B cell (primary cell): ENCODE measurements at regions not wholly inside any gene's neighbourhood (a gene's known extent, or its start where the extent isn't known, plus 50 kb on each side); places are given as distances from the start of the nearest gene placed in this dataset.

Experiments used
- ATAC-seq: fragments of 200-7000 bp; cut with Tn5 transposase; one replicate; pipeline ENCODE4 v1.10.0; 2021; ENCODE audit warnings: low read depth, mild to moderate bottlenecking, moderate number of reproducible peaks, moderate library complexity
- CTCF ChIA-PET: fragments of 350-600 bp; sonication (Branson Sonifier 250); formaldehyde crosslinking; loops from one replicate; lab custom pipeline; 2021; ENCODE audit warnings: antibody characterized with exemption, inconsistent platforms; lab: Charles Lee
- POLR2A ChIA-PET: fragments of 350-600 bp; sonication (Branson Sonifier 250); formaldehyde crosslinking; loops from one replicate; lab custom pipeline; 2021; ENCODE audit warnings: antibody characterized with exemption; lab: Charles Lee
- DNase-seq: peaks from one replicate; pipeline ENCODE4 v3.0.0; 2013
- H2AFZ ChIP-seq: 2 replicates; pipeline ENCODE4 v1.6.1; 2012; ENCODE audit warnings: mild to moderate bottlenecking, low read depth, low read length; ENCODE audit not compliant: insufficient read depth, poor library complexity, severe bottlenecking
- H3K27ac ChIP-seq, 2 donors: 1 replicate in 1 of 2; 2 replicates in 1 of 2; pipeline ENCODE4 v1.5.1; 2012 to 2013; ENCODE audit warnings: low read length in 2 of 2, mild to moderate bottlenecking in 2 of 2, moderate library complexity in 1 of 2
- H3K27me3 ChIP-seq, 4 experiments: fragments of 200-600 bp in 1 of 4; sonication (generic) in 1 of 4; replicated peaks in 1 of 4; 1 replicate in 2 of 4; 2 replicates in 2 of 4; pipeline versions ENCODE4 v1.6.1 to v1.7.0; 2013 to 2016; ENCODE audit warnings: low read length in 3 of 4, mild to moderate bottlenecking in 2 of 4, mixed read lengths in 1 of 4, moderate library complexity in 1 of 4; ENCODE audit not compliant: insufficient read depth in 4 of 4, control insufficient read depth in 3 of 4; ENCODE audit errors: control extremely low read depth in 1 of 4
- H3K36me3 ChIP-seq, 2 experiments: replicated peaks in 1 of 2; 1 replicate in 1 of 2; 2 replicates in 1 of 2; pipeline versions ENCODE4 v1.6.1 to v1.7.1; 2013; ENCODE audit warnings: low read length in 1 of 2; ENCODE audit not compliant: insufficient read depth in 2 of 2, control insufficient read depth in 1 of 2; ENCODE audit errors: control extremely low read depth in 1 of 2, extremely low read depth in 1 of 2
- H3K4me1 ChIP-seq, 2 donors: fragments of 200-600 bp in 1 of 2; sonication (generic) in 1 of 2; 1 replicate in 1 of 2; 2 replicates in 1 of 2; pipeline versions ENCODE4 v1.5.1 to v1.6.1; 2013 to 2017; ENCODE audit warnings: low read length in 2 of 2; ENCODE audit not compliant: control insufficient read depth in 2 of 2, insufficient read depth in 2 of 2
- H3K4me2 ChIP-seq: replicated peaks from 2 replicates; pipeline ENCODE3; 2012; ENCODE audit warnings: mild to moderate bottlenecking, low read depth, low read length; ENCODE audit not compliant: poor library complexity, severe bottlenecking
- H3K4me3 ChIP-seq, 5 experiments: fragments of 200-600 bp in 1 of 5; sonication (generic) in 1 of 5; 1 replicate in 3 of 5; 2 replicates in 2 of 5; pipeline versions ENCODE4 v1.5.1 to v1.7.0; 2011 to 2016; ENCODE audit warnings: low read length in 4 of 5, mild to moderate bottlenecking in 4 of 5, low read depth in 2 of 5, control low read depth in 1 of 5, moderate library complexity in 1 of 5; ENCODE audit not compliant: insufficient read depth in 1 of 5; ENCODE audit errors: control extremely low read depth in 1 of 5, extremely low read depth in 1 of 5
- H3K79me2 ChIP-seq: fragments of 200-600 bp; sonication (generic); one replicate; pipeline ENCODE4 v1.6.0; 2016; ENCODE audit warnings: low read length; ENCODE audit not compliant: control insufficient read depth, insufficient read depth
- H3K9ac ChIP-seq: fragments of 200-600 bp; sonication (generic); 2 replicates; pipeline ENCODE4 v1.6.1; 2017; ENCODE audit warnings: mild to moderate bottlenecking, low read length, moderate library complexity
- H3K9me3 ChIP-seq, 3 donors: one replicate each; pipeline versions ENCODE4 v1.6.1 to v1.7.1; 2013; ENCODE audit warnings: low read length in 2 of 3; ENCODE audit not compliant: control insufficient read depth in 2 of 3, insufficient read depth in 1 of 3; ENCODE audit errors: control extremely low read depth in 1 of 3
- H4K20me1 ChIP-seq: 2 replicates; pipeline ENCODE4 v1.6.0; 2012; ENCODE audit warnings: mild to moderate bottlenecking, low read length; ENCODE audit not compliant: insufficient read depth, control insufficient read depth, poor library complexity, severe bottlenecking
- H3K27ac Mint-ChIP-seq: one replicate; pipeline ENCODE4 v1.8.0; 2021; ENCODE audit warnings: mixed read lengths
- H3K27me3 Mint-ChIP-seq: one replicate; pipeline ENCODE4 v1.8.0; 2021; ENCODE audit warnings: mixed read lengths
- H3K4me1 Mint-ChIP-seq: one replicate; pipeline ENCODE4 v1.8.0; 2021; ENCODE audit warnings: mixed read lengths
- H3K4me3 Mint-ChIP-seq: one replicate; pipeline ENCODE4 v1.8.0; 2021; ENCODE audit warnings: mixed read lengths
- H3K9me3 Mint-ChIP-seq: one replicate; pipeline ENCODE4 v1.8.0; 2022; ENCODE audit warnings: mixed read lengths; ENCODE audit not compliant: insufficient read depth
- EZH2 ChIP-seq: IDR thresholded peaks from 2 replicates; pipeline ENCODE4 v1.6.1; 2012; ENCODE audit warnings: borderline replicate concordance, low read depth, mild to moderate bottlenecking, moderate library complexity, low read length; ENCODE audit not compliant: insufficient read depth, poor library complexity, severe bottlenecking
- WGBS: methylation state at CpG from one replicate; pipeline ENCODE4 v1.1.5; 2013; ENCODE audit warnings: missing lambda C conversion rate; ENCODE audit not compliant: insufficient coverage; 5-methylcytosine and 5-hydroxymethylcytosine counted together
- intact Hi-C: fragments of 100-400 bp; cut with micrococcal nuclease; formaldehyde crosslinking; loops from one replicate; pipeline ENCODE4 v1.10.0; 2022
- TF ChIP-seq, protein P1 (sequence below): fragments of 200-600 bp; IDR thresholded peaks from one replicate; pipeline ENCODE4 v1.8.0; 2022; ENCODE audit warnings: antibody characterized with exemption, mild to moderate bottlenecking

DNA sequence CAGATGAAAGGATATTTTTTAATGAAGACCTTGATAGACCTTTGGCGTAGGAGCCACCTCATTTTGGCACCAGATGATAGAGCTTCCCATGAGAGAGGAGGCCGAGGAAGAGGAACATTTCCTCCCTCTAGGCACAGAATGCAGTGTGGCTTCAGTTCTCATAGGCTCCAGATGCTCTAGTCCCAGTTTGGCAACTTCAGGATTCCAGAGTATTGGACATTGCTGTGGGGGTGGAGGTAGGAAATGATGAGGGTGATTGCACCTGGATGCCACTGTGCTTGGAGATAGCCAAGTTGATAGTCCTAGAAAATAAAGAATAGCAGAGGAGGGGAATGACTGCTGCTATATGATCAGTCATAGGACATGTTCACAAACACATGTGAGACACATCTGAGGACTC, 58.3 kb upstream of the KY start:
- 87% methylated on average over 2 of the region's 2 CpGs for WGBS
- H3K4me1 ChIP-seq = no peaks in the 10 kb centered on the region
- Mint-ChIP-seq H3K27ac (no peak overlapping the region), H3K27me3 (peaks cover 3% of the 10 kb centered on the region), H3K4me1 (peaks cover 5% of the 10 kb centered on the region), H3K9me3 (no peaks in the 10 kb centered on the region), H3K4me3 (no peak overlapping the region)
- POLR2A ChIA-PET = no interaction called here
- H3K4me2 ChIP-seq = no peak overlapping the region
- H3K4me3 ChIP-seq = no peak overlapping the region
- H3K27ac ChIP-seq = no peak overlapping the region
- no peak overlapping the region for H2AFZ ChIP-seq
- CTCF ChIA-PET = no interaction called here
- H3K27me3 ChIP-seq = no peaks in the 10 kb centered on the region
- no peak for ATAC-seq
- H3K9ac ChIP-seq = no peak overlapping the region
- H3K79me2 ChIP-seq = no peaks in the 10 kb centered on the region
- H3K36me3 ChIP-seq = no peaks in the 10 kb centered on the region
- H3K9me3 ChIP-seq = peaks cover 0 to 8% (median 0%) of the 10 kb centered on the region in 3 donors
- DNase-seq = no peak
- intact Hi-C loops = no loop called here
- H4K20me1 ChIP-seq = no peaks in the 10 kb centered on the region
- TF ChIP-seq, protein P1, sequence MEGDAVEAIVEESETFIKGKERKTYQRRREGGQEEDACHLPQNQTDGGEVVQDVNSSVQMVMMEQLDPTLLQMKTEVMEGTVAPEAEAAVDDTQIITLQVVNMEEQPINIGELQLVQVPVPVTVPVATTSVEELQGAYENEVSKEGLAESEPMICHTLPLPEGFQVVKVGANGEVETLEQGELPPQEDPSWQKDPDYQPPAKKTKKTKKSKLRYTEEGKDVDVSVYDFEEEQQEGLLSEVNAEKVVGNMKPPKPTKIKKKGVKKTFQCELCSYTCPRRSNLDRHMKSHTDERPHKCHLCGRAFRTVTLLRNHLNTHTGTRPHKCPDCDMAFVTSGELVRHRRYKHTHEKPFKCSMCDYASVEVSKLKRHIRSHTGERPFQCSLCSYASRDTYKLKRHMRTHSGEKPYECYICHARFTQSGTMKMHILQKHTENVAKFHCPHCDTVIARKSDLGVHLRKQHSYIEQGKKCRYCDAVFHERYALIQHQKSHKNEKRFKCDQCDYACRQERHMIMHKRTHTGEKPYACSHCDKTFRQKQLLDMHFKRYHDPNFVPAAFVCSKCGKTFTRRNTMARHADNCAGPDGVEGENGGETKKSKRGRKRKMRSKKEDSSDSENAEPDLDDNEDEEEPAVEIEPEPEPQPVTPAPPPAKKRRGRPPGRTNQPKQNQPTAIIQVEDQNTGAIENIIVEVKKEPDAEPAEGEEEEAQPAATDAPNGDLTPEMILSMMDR = no peak
- TF ChIP-seq EZH2 = no peak

DNA sequence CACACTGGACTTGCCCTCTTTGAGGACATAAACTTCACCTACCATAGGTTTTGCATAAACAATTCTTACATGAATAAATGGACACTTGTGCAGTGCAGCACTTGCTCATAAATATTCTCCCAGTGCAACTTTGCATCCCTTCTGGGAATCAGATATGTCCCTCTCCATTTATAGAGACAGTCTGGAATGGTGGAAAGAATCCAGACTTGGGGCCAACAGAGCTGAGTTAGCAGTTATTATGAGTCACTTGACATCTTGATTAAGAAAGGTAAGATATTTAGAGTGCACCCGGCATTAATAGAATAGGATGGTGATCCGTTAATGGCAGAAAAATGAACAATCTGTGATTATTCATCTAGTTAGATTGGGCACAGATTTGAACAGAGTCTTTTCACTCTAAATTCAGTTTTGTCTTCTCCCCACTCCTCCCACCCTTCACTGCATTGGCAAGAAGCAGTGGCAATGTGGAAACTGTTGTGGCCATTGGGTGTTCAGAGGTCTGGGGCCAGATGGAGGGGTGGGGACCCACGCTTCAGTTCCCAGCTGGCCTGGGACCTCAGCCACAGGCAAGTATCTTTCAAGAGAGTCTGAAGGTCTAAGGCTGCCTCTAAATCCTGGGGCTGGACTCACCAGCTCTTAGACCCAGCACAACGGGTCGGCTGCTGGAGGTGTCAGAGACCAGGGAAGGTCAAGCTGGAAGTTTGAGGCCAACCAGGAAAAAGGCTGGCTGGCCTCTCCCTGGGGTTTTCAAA, 58.9 kb upstream of the KY start:
- Mint-ChIP-seq H3K27ac (no peak overlapping the region), H3K9me3 (no peaks in the 10 kb centered on the region), H3K4me3 (no peak overlapping the region), H3K27me3 (peaks cover 3% of the 10 kb centered on the region), H3K4me1 (peaks cover 5% of the 10 kb centered on the region)
- H3K27ac ChIP-seq = no peak overlapping the region
- H3K9me3 ChIP-seq = peaks cover 0 to 8% (median 0%) of the 10 kb centered on the region in 3 donors
- no peaks in the 10 kb centered on the region for H3K79me2 ChIP-seq
- intact Hi-C loops = no loop called here
- TF ChIP-seq, protein P1 = no peak
- H2AFZ ChIP-seq = no peak overlapping the region
- no peaks in the 10 kb centered on the region for H3K27me3 ChIP-seq
- WGBS = 90% methylated on average over 3 of the region's 5 CpGs
- H3K36me3 ChIP-seq = no peaks in the 10 kb centered on the region
- ATAC-seq (no peak), DNase-seq (no peak)
- no peaks in the 10 kb centered on the region for H3K4me1 ChIP-seq
- CTCF ChIA-PET = no interaction called here
- no peaks in the 10 kb centered on the region for H4K20me1 ChIP-seq
- POLR2A ChIA-PET = no interaction called here
- H3K4me2 ChIP-seq = no peak overlapping the region
- no peak overlapping the region for H3K4me3 ChIP-seq
- H3K9ac ChIP-seq = no peak overlapping the region
